ENCODE measurements at regions not wholly inside any gene's neighbourhood (a gene's known extent, or its start where the extent isn't known, plus 50 kb on each side); places are given as distances from the start of the nearest gene placed in this dataset.
"Not testable (repeated sequence)": the region's sequence is repeated elsewhere in the genome, so short reads cannot be mapped to it uniquely, and the experiment has no call there.

- H3K4me3 Mint-ChIP-seq; H3K27me3 Mint-ChIP-seq; H3K36me3 Mint-ChIP-seq; ATAC-seq (replicated peaks); H3K27ac Mint-ChIP-seq; DNase-seq; H3K4me1 Mint-ChIP-seq; H3K9me3 Mint-ChIP-seq: not testable (repeated sequence)
Observed at GRCh38 chr3:48101301-48101650, 85.1 kb upstream of the MAP4 start.

- DNase-seq: no peak
- ATAC-seq (replicated peaks): no peak
- H3K4me3 Mint-ChIP-seq: no peak overlapping the region
- peaks cover 9 to 14% of the 10 kb centered on the region in 2 donors for H3K4me1 Mint-ChIP-seq
- no peak overlapping the region for H3K27ac Mint-ChIP-seq
- H3K36me3 Mint-ChIP-seq: peaks cover 0 to 5% of the 10 kb centered on the region in 2 donors
- no peaks in the 10 kb centered on the region for H3K27me3 Mint-ChIP-seq
- no peaks in the 10 kb centered on the region for H3K9me3 Mint-ChIP-seq
Observed at GRCh38 chr3:48092270-48092669, 76.1 kb upstream of the MAP4 start.

GRCh38 chr3:48090166-48090939 is 74.1 kb upstream of the MAP4 start:
- no peaks in the 10 kb centered on the region for H3K9me3 Mint-ChIP-seq
- no peak for DNase-seq
- H3K27me3 Mint-ChIP-seq: no peaks in the 10 kb centered on the region
- no peak for ATAC-seq (replicated peaks)
- no peak overlapping the region for H3K27ac Mint-ChIP-seq
- H3K36me3 Mint-ChIP-seq: peaks cover 0 to 6% of the 10 kb centered on the region in 2 donors
- H3K4me3 Mint-ChIP-seq: peak overlapping the region; percentile 93 to 98
- peaks cover 9 to 20% of the 10 kb centered on the region in 2 donors for H3K4me1 Mint-ChIP-seq

GRCh38 chr3:48088749-48089466 is 72.7 kb upstream of the MAP4 start:
- Mint-ChIP-seq H3K4me3 (peak overlapping the region; percentile 93 to 98), H3K9me3 (no peaks in the 10 kb centered on the region), H3K27me3 (no peaks in the 10 kb centered on the region), H3K36me3 (peaks cover 6 to 16% of the 10 kb centered on the region in 2 donors), H3K4me1 (peaks cover 12 to 28% of the 10 kb centered on the region in 2 donors), H3K27ac (peak overlapping the region; percentile 98)
- DNase-seq (peak; percentile 94), ATAC-seq (replicated peaks) (peak; percentile 92 to 95)

- peak overlapping the region; percentile 98 for H3K27ac Mint-ChIP-seq
- H3K27me3 Mint-ChIP-seq: no peaks in the 10 kb centered on the region
- DNase-seq (peak; percentile 9), ATAC-seq (replicated peaks) (peak; percentile 52 to 55)
- peaks cover 6 to 16% of the 10 kb centered on the region in 2 donors for H3K36me3 Mint-ChIP-seq
- H3K4me1 Mint-ChIP-seq: peaks cover 12 to 28% of the 10 kb centered on the region in 2 donors
- no peaks in the 10 kb centered on the region for H3K9me3 Mint-ChIP-seq
- peak overlapping the region; percentile 93 to 98 for H3K4me3 Mint-ChIP-seq
Observed at GRCh38 chr3:48088056-48088748, 72.0 kb upstream of the MAP4 start.

- H3K27ac Mint-ChIP-seq: no peak overlapping the region
- no peaks in the 10 kb centered on the region for H3K9me3 Mint-ChIP-seq
- peaks cover 14 to 36% of the 10 kb centered on the region in 2 donors for H3K4me1 Mint-ChIP-seq
- DNase-seq: no peak
- peak overlapping the region; percentile 19 to 98 for H3K4me3 Mint-ChIP-seq
- H3K36me3 Mint-ChIP-seq: peaks cover 9 to 22% of the 10 kb centered on the region in 2 donors
- no peaks in the 10 kb centered on the region for H3K27me3 Mint-ChIP-seq
- ATAC-seq (replicated peaks): no peak
Observed at GRCh38 chr3:48086705-48087104, 70.5 kb upstream of the MAP4 start.

- H3K36me3 Mint-ChIP-seq: peaks cover 10 to 28% of the 10 kb centered on the region in 2 donors
- H3K4me3 Mint-ChIP-seq: no peak overlapping the region
- peaks cover 10 to 32% of the 10 kb centered on the region in 2 donors for H3K4me1 Mint-ChIP-seq
- peak overlapping the region; percentile 59 for H3K27ac Mint-ChIP-seq
- ATAC-seq (replicated peaks) (no peak), DNase-seq (no peak)
- no peaks in the 10 kb centered on the region for H3K9me3 Mint-ChIP-seq
- no peaks in the 10 kb centered on the region for H3K27me3 Mint-ChIP-seq
Observed at GRCh38 chr3:48084929-48085328, 68.7 kb upstream of the MAP4 start.

GRCh38 chr3:48084170-48084569 is 68.0 kb upstream of the MAP4 start:
- peaks cover 10 to 30% of the 10 kb centered on the region in 2 donors for H3K36me3 Mint-ChIP-seq
- no peak overlapping the region for H3K27ac Mint-ChIP-seq
- H3K9me3 Mint-ChIP-seq: no peaks in the 10 kb centered on the region
- no peaks in the 10 kb centered on the region for H3K27me3 Mint-ChIP-seq
- DNase-seq (no peak), ATAC-seq (replicated peaks) (no peak)
- H3K4me1 Mint-ChIP-seq: peaks cover 9 to 31% of the 10 kb centered on the region in 2 donors
- H3K4me3 Mint-ChIP-seq: no peak overlapping the region

- Mint-ChIP-seq H3K27ac (no peak overlapping the region), H3K4me3 (no peak overlapping the region), H3K9me3 (no peaks in the 10 kb centered on the region), H3K27me3 (no peaks in the 10 kb centered on the region), H3K36me3 (peaks cover 12 to 37% of the 10 kb centered on the region in 2 donors), H3K4me1 (peaks cover 11 to 29% of the 10 kb centered on the region in 2 donors)
- ATAC-seq (replicated peaks) (no peak), DNase-seq (no peak)
Observed at GRCh38 chr3:48082580-48083184, 66.5 kb upstream of the MAP4 start.

- H3K4me3 Mint-ChIP-seq: no peak overlapping the region
- H3K27me3 Mint-ChIP-seq: no peaks in the 10 kb centered on the region
- H3K36me3 Mint-ChIP-seq: peaks cover 16 to 37% of the 10 kb centered on the region in 2 donors
- no peaks in the 10 kb centered on the region for H3K9me3 Mint-ChIP-seq
- no peak for DNase-seq
- H3K4me1 Mint-ChIP-seq: peaks cover 6 to 8% of the 10 kb centered on the region in 2 donors
- ATAC-seq (replicated peaks): no peak
- H3K27ac Mint-ChIP-seq: no peak overlapping the region
Observed at GRCh38 chr3:48077815-48078214, 61.6 kb upstream of the MAP4 start.

GRCh38 chr3:48070030-48070429 is 53.8 kb upstream of the MAP4 start:
- H3K36me3 Mint-ChIP-seq: peaks cover 19 to 25% of the 10 kb centered on the region in 2 donors
- no peak overlapping the region for H3K4me3 Mint-ChIP-seq
- H3K4me1 Mint-ChIP-seq: peaks cover 10 to 28% of the 10 kb centered on the region in 2 donors
- no peaks in the 10 kb centered on the region for H3K9me3 Mint-ChIP-seq
- DNase-seq (no peak), ATAC-seq (replicated peaks) (no peak)
- H3K27ac Mint-ChIP-seq: no peak overlapping the region
- no peaks in the 10 kb centered on the region for H3K27me3 Mint-ChIP-seq

- H3K9me3 Mint-ChIP-seq: no peaks in the 10 kb centered on the region
- H3K4me1 Mint-ChIP-seq: peaks cover 13 to 35% of the 10 kb centered on the region in 2 donors
- DNase-seq: no peak
- H3K36me3 Mint-ChIP-seq: peaks cover 13 to 21% of the 10 kb centered on the region in 2 donors
- ATAC-seq (replicated peaks): no peak
- H3K4me3 Mint-ChIP-seq: no peak overlapping the region
- H3K27me3 Mint-ChIP-seq: no peaks in the 10 kb centered on the region
- H3K27ac Mint-ChIP-seq: no peak overlapping the region
Observed at GRCh38 chr3:48069339-48069738, 53.1 kb upstream of the MAP4 start.

GRCh38 chr3:48068886-48069285 is 52.7 kb upstream of the MAP4 start:
- Mint-ChIP-seq H3K27me3 (no peaks in the 10 kb centered on the region), H3K4me1 (peaks cover 15 to 40% of the 10 kb centered on the region in 2 donors), H3K27ac (no peak overlapping the region), H3K4me3 (no peak overlapping the region), H3K9me3 (no peaks in the 10 kb centered on the region), H3K36me3 (peaks cover 13 to 21% of the 10 kb centered on the region in 2 donors)
- DNase-seq (no peak), ATAC-seq (replicated peaks) (no peak)

- H3K4me3 Mint-ChIP-seq; ATAC-seq (replicated peaks); DNase-seq; H3K27ac Mint-ChIP-seq; H3K9me3 Mint-ChIP-seq; H3K27me3 Mint-ChIP-seq: not testable (repeated sequence)
- H3K4me1 Mint-ChIP-seq: peaks cover 18 to 45% of the 10 kb centered on the region in 2 donors
- H3K36me3 Mint-ChIP-seq: peaks cover 16 to 23% of the 10 kb centered on the region in 2 donors
Observed at GRCh38 chr3:48068320-48068719, 52.1 kb upstream of the MAP4 start.
